A549 (cell line): ENCODE measurements at regions not wholly inside any gene's neighbourhood (a gene's known extent, or its start where the extent isn't known, plus 50 kb on each side); places are given as distances from the start of the nearest gene placed in this dataset.

Experiments used
- ATAC-seq, 2 experiments: fragments of 200-7000 bp in 1 of 2; fragments of >200 bp in 1 of 2; cut with Nextera tagmentation in 1 of 2; cut with Tn5 transposase in 1 of 2; 3 replicates each; pipeline versions ENCODE4 v1.8.0 to v1.9.1; 2018 to 2020; ENCODE audit warnings: mild to moderate bottlenecking in 1 of 2, moderate library complexity in 1 of 2
- CTCF ChIA-PET: fragments of 300-600 bp; sonication (Branson Sonifier 250); formaldehyde crosslinking; extraction: SDS; loops from one replicate; lab custom pipeline; 2021; ENCODE audit warnings: antibody characterized with exemption, inconsistent platforms; lab: Yijun Ruan, JAX
- POLR2A ChIA-PET: fragments of 350-600 bp; formaldehyde crosslinking; extraction: SDS; loops from one replicate; lab custom pipeline; 2021; ENCODE audit warnings: antibody characterized with exemption, inconsistent platforms; lab: Yijun Ruan, JAX
- DNase-seq, 2 experiments: peaks; one replicate each; pipeline versions ENCODE4 v3.0.0 to v3.0.0-alpha.2; 2011 to 2016; ENCODE audit warnings: low read depth in 1 of 2, low spot score in 1 of 2
- FAIRE-seq: peaks from 2 replicates; lab custom pipeline; 2011; peaks lifted over from hg19 to GRCh38; lab: Jason Lieb, UNC
- H3K27ac ChIP-seq, 2 experiments: fragments of >200 bp; sonication (Bioruptor Twin); formaldehyde crosslinking; 3 replicates each; pipeline ENCODE4 v1.5.1; 2016 to 2017
- H3K4me1 ChIP-seq: fragments of >200 bp; sonication (Bioruptor Twin); formaldehyde crosslinking; 3 replicates; pipeline ENCODE4 v1.6.1; 2016
- H3K4me2 ChIP-seq: fragments of >200 bp; sonication (Bioruptor Twin); formaldehyde crosslinking; 3 replicates; pipeline ENCODE4 v1.6.1; 2016
- H3K4me3 ChIP-seq: fragments of >200 bp; sonication (Bioruptor Twin); formaldehyde crosslinking; 3 replicates; pipeline ENCODE4 v1.5.1; 2016
- H3K9me3 ChIP-seq: fragments of >200 bp; sonication (Bioruptor Twin); formaldehyde crosslinking; 3 replicates; pipeline ENCODE4 v1.6.1; 2016
- BHLHE40 ChIP-seq: IDR thresholded peaks from 2 replicates; pipeline ENCODE4 v1.6.1; 2012; ENCODE audit warnings: low read depth, low read length, inconsistent platforms
- CBX2 ChIP-seq: fragments of 200-600 bp; sonication (generic); IDR thresholded peaks from 2 replicates; pipeline ENCODE4 v1.6.1; 2016; ENCODE audit warnings: low read depth, mild to moderate bottlenecking, borderline replicate concordance
- CBX8 ChIP-seq: fragments of 200-600 bp; sonication (generic); IDR thresholded peaks from 2 replicates; pipeline ENCODE4 v1.6.1; 2016
- EP300 ChIP-seq, 2 experiments: fragments of >200 bp; sonication (Bioruptor Twin); formaldehyde crosslinking; IDR thresholded peaks; 2 replicates in 1 of 2; 3 replicates in 1 of 2; pipeline ENCODE4 v1.6.1; 2016 to 2017
- ESRRA ChIP-seq: fragments of 150-350 bp; IDR thresholded peaks from 2 replicates; pipeline ENCODE4 v1.6.1; 2014; ENCODE audit warnings: mild to moderate bottlenecking, low read length, borderline replicate concordance
- HOXA7 ChIP-seq: fragments of 250-450 bp; sonication (Bioruptor Pico); IDR thresholded peaks from 2 replicates; pipeline ENCODE4 v1.5.0; 2020; ENCODE audit warnings: mild to moderate bottlenecking, moderate library complexity
- HOXB5 ChIP-seq: fragments of 250-450 bp; sonication (Bioruptor Pico); IDR thresholded peaks from 2 replicates; pipeline ENCODE4 v1.5.0; 2020; ENCODE audit warnings: mild to moderate bottlenecking, moderate library complexity
- JUN ChIP-seq, 2 experiments: fragments of >200 bp; sonication (Bioruptor Twin); formaldehyde crosslinking; IDR thresholded peaks; 2 replicates in 1 of 2; 3 replicates in 1 of 2; pipeline ENCODE4 v1.6.1; 2016 to 2017
- JUNB ChIP-seq: fragments of >200 bp; sonication (Bioruptor Twin); formaldehyde crosslinking; IDR thresholded peaks from 2 replicates; pipeline ENCODE4 v1.6.1; 2016
- MAZ ChIP-seq: fragments of 150-350 bp; IDR thresholded peaks from 2 replicates; pipeline ENCODE4 v1.6.1; 2014; ENCODE audit warnings: antibody characterized with exemption, low read depth, low read length, borderline replicate concordance
- MYC ChIP-seq: IDR thresholded peaks from 2 replicates; pipeline ENCODE4 v1.6.1; 2012; ENCODE audit warnings: mild to moderate bottlenecking, inconsistent platforms, low read length, improper control_type of control experiment, borderline replicate concordance
- NPAS2 ChIP-seq: fragments of 250-450 bp; sonication (Bioruptor Pico); IDR thresholded peaks from 2 replicates; pipeline ENCODE4 v1.8.0; 2022; ENCODE audit warnings: mild to moderate bottlenecking, moderate library complexity, borderline replicate concordance
- NR3C1 ChIP-seq: fragments of >200 bp; sonication (Bioruptor Twin); formaldehyde crosslinking; IDR thresholded peaks from 3 replicates; pipeline ENCODE4 v1.6.1; 2017
- PBX3 ChIP-seq: IDR thresholded peaks from 2 replicates; pipeline ENCODE4 v1.6.1; 2012
- POLR2AphosphoS2 ChIP-seq: conservative IDR thresholded peaks from 2 replicates; pipeline ENCODE4 v1.6.1; 2012; ENCODE audit warnings: low read length, improper control_type of control experiment, inconsistent platforms
- RFX5 ChIP-seq: fragments of 450-650 bp; IDR thresholded peaks from 2 replicates; pipeline ENCODE4 v1.7.1; 2014; ENCODE audit warnings: antibody characterized with exemption, mild to moderate bottlenecking, moderate library complexity
- RNF2 ChIP-seq: fragments of 200-600 bp; sonication (generic); IDR thresholded peaks from 2 replicates; pipeline ENCODE4 v1.6.1; 2016; ENCODE audit warnings: low read depth, mild to moderate bottlenecking, antibody characterized with exemption, moderate library complexity, borderline replicate concordance
- SREBF2 ChIP-seq: fragments of 450-650 bp; IDR thresholded peaks from 2 replicates; pipeline ENCODE4 v1.6.1; 2014; ENCODE audit warnings: mild to moderate bottlenecking, moderate library complexity
- TFCP2L1 ChIP-seq: fragments of 250-450 bp; sonication (Bioruptor Pico); IDR thresholded peaks from 2 replicates; pipeline ENCODE4 v1.5.0; 2021; ENCODE audit warnings: mild to moderate bottlenecking
- TP53 ChIP-seq: fragments of 250-450 bp; sonication (Bioruptor Pico); IDR thresholded peaks from 2 replicates; pipeline ENCODE4 v1.5.0; 2021; ENCODE audit warnings: mild to moderate bottlenecking, moderate library complexity
- ZC3H11A ChIP-seq: fragments of 450-650 bp; IDR thresholded peaks from 2 replicates; pipeline ENCODE4 v1.6.1; 2014; ENCODE audit warnings: antibody characterized with exemption, mild to moderate bottlenecking
- ZFP36 ChIP-seq: fragments of 450-650 bp; IDR thresholded peaks from 2 replicates; pipeline ENCODE4 v1.6.1; 2014; ENCODE audit warnings: borderline replicate concordance; ENCODE audit not compliant: partially characterized antibody
- WGBS: methylation state at CpG from one replicate; pipeline ENCODE4 v1.1.6; 2017; ENCODE audit errors: missing lambda C conversion rate; 5-methylcytosine and 5-hydroxymethylcytosine counted together
- TF ChIP-seq, protein P1 (sequence below): fragments of >200 bp; sonication (Bioruptor Twin); formaldehyde crosslinking; IDR thresholded peaks from 3 replicates; pipeline ENCODE4 v1.6.1; 2016
- TF ChIP-seq, protein P2 (sequence below): fragments of 150-350 bp; IDR thresholded peaks from 2 replicates; pipeline ENCODE4 v1.6.1; 2014; ENCODE audit warnings: low read depth, mild to moderate bottlenecking, low read length
- TF ChIP-seq, protein P3 (sequence below): fragments of 200-600 bp; sonication (generic); IDR thresholded peaks from 2 replicates; pipeline ENCODE4 v1.6.1; 2016; ENCODE audit warnings: antibody characterized with exemption, mild to moderate bottlenecking, moderate library complexity

- no peak overlapping the region for H3K27ac ChIP-seq
- WGBS = 5% methylated on average over 6 of the region's 6 CpGs
- no peak for DNase-seq
- TF ChIP-seq JUNB (no peak), HOXB5 (no peak), ZFP36 (no peak)
- ATAC-seq = no peak
- POLR2A ChIA-PET = no interaction called here
- CTCF ChIA-PET = no interaction called here
- no peaks in the 10 kb centered on the region for H3K9me3 ChIP-seq
- H3K4me2 ChIP-seq = no peak overlapping the region
- no peak for FAIRE-seq
- H3K4me1 ChIP-seq = no peaks in the 10 kb centered on the region
- H3K4me3 ChIP-seq = no peak overlapping the region
Measured at GRCh38 chrX:6718766-6719165, 183.8 kb upstream of the VCX3A start.

DNA sequence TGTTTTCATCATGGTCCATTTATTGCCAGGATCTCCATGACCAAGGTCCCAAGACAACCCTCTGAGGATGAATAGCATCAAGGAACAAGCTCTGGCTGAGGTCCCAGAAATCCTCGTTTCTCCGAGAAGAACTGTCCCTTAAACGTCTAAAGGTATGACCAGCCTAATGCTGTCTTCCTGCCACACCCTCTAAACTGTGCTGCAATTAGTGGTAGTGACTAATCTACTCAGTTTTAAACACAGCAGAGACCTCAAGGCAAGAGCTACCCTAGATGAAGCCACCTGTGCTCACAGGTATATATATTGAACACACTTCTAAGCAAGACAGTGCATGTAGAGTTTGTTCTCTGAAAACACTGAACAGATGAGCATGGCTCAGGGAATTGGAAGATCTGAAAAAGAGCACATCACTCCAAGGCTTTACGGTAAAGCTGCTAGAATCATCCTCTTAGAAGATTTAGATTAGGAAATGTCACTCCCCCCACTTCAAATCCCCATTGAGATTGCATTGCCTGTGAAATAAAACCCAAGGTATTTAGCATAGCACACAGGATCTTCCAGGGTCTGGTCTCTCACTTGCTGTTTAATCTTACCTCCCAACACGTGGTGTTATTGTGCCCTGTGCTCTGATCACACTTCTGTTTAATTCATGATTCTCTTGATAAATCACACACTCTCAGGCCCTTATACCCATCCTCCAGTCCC is 173.9 kb upstream of the VCX3A start:
- ATAC-seq (no peak), DNase-seq (no peak), FAIRE-seq (no peak)
- no peaks in the 10 kb centered on the region for H3K9me3 ChIP-seq
- no peaks in the 10 kb centered on the region for H3K4me1 ChIP-seq
- no peak overlapping the region for H3K4me3 ChIP-seq
- POLR2A ChIA-PET = no interaction called here
- H3K4me2 ChIP-seq = no peak overlapping the region
- no peak for TF ChIP-seq PBX3
- TF ChIP-seq JUNB = no peak
- TF ChIP-seq SREBF2 = no peak
- TF ChIP-seq MYC = no peak
- no peak for TF ChIP-seq HOXA7 (CRISPR knock-in tag)
- no peak for TF ChIP-seq ZC3H11A
- TF ChIP-seq, protein P1, sequence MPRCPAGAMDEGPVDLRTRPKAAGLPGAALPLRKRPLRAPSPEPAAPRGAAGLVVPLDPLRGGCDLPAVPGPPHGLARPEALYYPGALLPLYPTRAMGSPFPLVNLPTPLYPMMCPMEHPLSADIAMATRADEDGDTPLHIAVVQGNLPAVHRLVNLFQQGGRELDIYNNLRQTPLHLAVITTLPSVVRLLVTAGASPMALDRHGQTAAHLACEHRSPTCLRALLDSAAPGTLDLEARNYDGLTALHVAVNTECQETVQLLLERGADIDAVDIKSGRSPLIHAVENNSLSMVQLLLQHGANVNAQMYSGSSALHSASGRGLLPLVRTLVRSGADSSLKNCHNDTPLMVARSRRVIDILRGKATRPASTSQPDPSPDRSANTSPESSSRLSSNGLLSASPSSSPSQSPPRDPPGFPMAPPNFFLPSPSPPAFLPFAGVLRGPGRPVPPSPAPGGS = no peak
- no peak for TF ChIP-seq RFX5
- TF ChIP-seq MAZ = no peak
- TF ChIP-seq NR3C1 = no peak
- no peak for TF ChIP-seq CBX2
- no peak for TF ChIP-seq POLR2AphosphoS2
- TF ChIP-seq, protein P2, sequence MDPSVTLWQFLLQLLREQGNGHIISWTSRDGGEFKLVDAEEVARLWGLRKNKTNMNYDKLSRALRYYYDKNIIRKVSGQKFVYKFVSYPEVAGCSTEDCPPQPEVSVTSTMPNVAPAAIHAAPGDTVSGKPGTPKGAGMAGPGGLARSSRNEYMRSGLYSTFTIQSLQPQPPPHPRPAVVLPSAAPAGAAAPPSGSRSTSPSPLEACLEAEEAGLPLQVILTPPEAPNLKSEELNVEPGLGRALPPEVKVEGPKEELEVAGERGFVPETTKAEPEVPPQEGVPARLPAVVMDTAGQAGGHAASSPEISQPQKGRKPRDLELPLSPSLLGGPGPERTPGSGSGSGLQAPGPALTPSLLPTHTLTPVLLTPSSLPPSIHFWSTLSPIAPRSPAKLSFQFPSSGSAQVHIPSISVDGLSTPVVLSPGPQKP = no peak
- TF ChIP-seq CBX8 = no peak
- no peak for TF ChIP-seq ESRRA
- TF ChIP-seq BHLHE40 = no peak
- no peak overlapping the region for H3K27ac ChIP-seq
- whole genome bisulfite sequencing = 0% methylated on average over 5 of the region's 5 CpGs
- CTCF ChIA-PET = no interaction called here

- Histone ChIP-seq H3K4me2 (no peak overlapping the region), H3K9me3 (no peaks in the 10 kb centered on the region), H3K27ac (no peak overlapping the region), H3K4me1 (no peaks in the 10 kb centered on the region), H3K4me3 (no peak overlapping the region)
- ATAC-seq = no peak
- 0% methylated on average over 1 of the region's 1 CpG for WGBS
- DNase-seq = no peak
- ChIA-PET CTCF (no interaction called here), POLR2A (no interaction called here)
- no peak for FAIRE-seq
- no peak for TF ChIP-seq CBX2
- TF ChIP-seq, protein P3, sequence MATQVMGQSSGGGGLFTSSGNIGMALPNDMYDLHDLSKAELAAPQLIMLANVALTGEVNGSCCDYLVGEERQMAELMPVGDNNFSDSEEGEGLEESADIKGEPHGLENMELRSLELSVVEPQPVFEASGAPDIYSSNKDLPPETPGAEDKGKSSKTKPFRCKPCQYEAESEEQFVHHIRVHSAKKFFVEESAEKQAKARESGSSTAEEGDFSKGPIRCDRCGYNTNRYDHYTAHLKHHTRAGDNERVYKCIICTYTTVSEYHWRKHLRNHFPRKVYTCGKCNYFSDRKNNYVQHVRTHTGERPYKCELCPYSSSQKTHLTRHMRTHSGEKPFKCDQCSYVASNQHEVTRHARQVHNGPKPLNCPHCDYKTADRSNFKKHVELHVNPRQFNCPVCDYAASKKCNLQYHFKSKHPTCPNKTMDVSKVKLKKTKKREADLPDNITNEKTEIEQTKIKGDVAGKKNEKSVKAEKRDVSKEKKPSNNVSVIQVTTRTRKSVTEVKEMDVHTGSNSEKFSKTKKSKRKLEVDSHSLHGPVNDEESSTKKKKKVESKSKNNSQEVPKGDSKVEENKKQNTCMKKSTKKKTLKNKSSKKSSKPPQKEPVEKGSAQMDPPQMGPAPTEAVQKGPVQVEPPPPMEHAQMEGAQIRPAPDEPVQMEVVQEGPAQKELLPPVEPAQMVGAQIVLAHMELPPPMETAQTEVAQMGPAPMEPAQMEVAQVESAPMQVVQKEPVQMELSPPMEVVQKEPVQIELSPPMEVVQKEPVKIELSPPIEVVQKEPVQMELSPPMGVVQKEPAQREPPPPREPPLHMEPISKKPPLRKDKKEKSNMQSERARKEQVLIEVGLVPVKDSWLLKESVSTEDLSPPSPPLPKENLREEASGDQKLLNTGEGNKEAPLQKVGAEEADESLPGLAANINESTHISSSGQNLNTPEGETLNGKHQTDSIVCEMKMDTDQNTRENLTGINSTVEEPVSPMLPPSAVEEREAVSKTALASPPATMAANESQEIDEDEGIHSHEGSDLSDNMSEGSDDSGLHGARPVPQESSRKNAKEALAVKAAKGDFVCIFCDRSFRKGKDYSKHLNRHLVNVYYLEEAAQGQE = no peak
- no peak for TF ChIP-seq TP53 (CRISPR knock-in tag)
- TF ChIP-seq, protein P2 = no peak
- TF ChIP-seq BHLHE40 = no peak
- TF ChIP-seq TFCP2L1 = no peak
- no peak for TF ChIP-seq CBX8
- TF ChIP-seq RNF2 = no peak
- TF ChIP-seq EP300 (IDR thresholded peaks at IDR 0.05) = no peak
- no peak for TF ChIP-seq NPAS2 (CRISPR knock-in tag)
- no peak for TF ChIP-seq HOXA7 (CRISPR knock-in tag)
- no peak for TF ChIP-seq JUN (IDR thresholded peaks at IDR 0.05)
Measured at GRCh38 chrX:6708041-6708440, 173.1 kb upstream of the VCX3A start.
